Left lobe of liver (tissue), 2 donors: ENCODE measurements at regions not wholly inside any gene's neighbourhood (a gene's known extent, or its start where the extent isn't known, plus 50 kb on each side); places are given as distances from the start of the nearest gene placed in this dataset.

Experiments
- ATAC-seq: fragments of 200-7000 bp; cut with Tn5 transposase; one replicate; pipeline ENCODE4 v1.9.1; 2020; ENCODE audit warnings: mild to moderate bottlenecking, moderate library complexity
- DNase-seq: peaks from one replicate; pipeline ENCODE4 v3.0.0-alpha.2; 2020; ENCODE audit warnings: low spot score
- donor health status: DM: no; HTN: no; CAD: no; lungs with moderate emphysema.
- donor health status: DM: no; HTN: yes; CAD: no.

DNA sequence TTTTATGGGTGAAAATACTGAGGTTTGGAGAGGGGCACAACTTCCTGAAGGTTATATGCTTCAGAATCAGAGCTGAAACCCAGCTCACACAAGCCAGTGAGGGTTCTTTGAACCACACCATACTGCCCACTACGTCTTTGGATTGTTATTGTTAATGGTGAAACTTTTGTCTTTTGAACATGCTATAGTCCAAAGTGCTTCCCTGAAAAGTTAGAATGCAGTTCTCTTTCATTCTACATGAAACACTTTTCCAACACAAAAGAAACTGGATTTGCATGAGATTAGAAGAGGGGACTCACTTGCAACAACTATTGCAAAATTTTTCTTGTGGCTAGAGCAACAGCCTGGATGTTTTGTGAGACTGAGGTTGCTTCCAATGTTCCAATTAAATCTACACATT, 473.6 kb downstream of the SOX2 start:
- DNase-seq (no peak), ATAC-seq (no peak)

DNA sequence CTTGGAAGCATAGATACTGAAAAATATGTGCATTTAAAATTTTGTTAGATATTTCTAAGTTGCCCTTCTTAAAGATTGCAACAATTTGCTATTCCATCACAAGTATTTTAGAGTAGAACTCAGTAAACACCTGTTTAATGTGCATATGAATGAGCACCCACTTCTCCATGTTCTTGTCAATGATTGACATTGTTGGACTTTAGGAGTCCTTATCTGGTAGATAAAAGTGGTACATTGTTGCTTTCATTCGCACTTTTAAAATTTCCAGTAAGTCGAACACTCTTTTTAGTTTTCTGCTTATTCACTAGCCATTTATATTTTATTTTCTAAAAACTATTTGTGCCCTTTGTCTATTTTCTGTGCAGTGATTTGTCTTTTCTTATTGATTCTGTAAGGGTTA, 478.3 kb downstream of the SOX2 start:
- ATAC-seq (no peak), DNase-seq (no peak)

DNA sequence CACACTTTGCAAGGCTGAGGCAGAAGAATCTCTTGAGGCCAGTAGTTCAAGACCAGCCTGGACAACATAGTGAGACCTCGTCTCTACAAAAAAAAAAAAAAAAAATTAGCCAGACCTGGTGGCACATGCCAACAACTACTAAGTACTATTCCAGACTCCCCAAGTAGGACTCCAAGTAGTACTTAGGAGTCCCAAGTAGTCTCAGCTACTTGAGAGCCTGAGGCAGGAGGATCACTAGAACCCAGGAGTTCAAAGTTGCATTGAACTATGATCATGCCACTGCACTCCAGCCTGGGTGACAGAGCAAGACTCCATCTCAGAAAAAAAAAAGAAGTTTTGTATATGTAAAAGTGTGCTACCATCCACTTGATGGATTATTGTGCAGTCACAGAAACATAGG, 486.6 kb downstream of the SOX2 start:
- no peak for ATAC-seq
- no peak for DNase-seq

DNA sequence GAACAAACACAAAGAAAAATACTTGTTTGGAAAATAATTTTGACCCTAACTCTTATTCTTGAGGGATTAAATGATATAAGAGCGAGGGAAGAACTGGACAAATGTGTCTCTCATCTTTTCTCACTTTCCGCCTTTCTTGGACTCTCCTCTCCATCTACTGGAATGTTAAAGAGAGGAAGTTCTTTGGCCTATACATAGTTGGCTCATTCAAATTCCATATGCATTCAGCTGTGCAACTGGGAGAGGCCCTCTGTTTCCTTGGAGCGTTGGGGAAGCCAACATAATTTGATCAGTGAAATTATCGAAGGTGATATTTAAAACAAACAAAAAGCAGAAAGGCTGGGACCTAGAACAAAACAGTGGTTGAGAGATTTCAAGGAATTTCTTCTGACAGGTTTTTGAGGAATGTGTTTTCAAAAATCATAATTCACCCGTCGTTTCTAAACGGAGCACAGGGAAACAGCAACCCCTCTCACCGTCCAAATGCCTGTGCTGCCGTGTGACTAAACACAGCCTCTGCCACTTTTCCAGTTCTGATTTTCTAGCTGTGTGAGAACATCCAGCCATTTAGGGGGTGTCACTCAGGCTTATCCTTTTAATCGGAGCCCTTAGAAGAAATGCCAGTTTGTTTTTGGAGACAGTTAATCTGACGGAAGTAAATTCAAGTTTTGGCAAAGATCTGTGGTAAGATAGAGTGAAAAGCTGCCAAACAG, 489.9 kb downstream of the SOX2 start:
- DNase-seq (no peak), ATAC-seq (no peak)

DNA sequence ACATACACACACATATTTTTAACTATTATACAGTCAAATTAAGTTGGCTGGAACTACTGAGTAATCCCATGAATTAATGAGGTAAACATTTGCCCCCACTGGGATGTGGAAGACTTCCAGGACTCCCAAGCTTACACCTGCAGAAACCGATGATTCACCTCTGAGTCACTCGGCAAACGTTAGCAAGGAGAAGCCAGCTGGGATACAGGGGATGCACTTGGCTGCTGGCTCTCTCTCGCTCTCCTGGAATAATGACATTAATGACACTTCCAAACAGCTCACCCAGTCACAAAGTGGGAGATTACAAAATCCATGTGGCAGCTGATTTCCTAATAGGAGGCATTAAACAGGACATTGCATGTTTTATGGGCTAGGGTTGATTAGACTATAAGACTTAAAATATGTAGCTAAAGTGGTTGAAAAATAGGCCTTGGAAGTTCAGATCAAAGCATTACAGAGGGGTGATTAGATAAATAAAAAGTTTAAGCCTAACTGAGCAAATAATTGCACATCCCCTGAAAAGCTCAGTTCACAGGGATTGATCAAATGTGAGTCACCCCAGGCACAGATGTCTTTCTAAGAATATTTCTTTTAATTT, 500.9 kb downstream of the SOX2 start:
- DNase-seq = no peak
- peak; percentile 22 for ATAC-seq

DNA sequence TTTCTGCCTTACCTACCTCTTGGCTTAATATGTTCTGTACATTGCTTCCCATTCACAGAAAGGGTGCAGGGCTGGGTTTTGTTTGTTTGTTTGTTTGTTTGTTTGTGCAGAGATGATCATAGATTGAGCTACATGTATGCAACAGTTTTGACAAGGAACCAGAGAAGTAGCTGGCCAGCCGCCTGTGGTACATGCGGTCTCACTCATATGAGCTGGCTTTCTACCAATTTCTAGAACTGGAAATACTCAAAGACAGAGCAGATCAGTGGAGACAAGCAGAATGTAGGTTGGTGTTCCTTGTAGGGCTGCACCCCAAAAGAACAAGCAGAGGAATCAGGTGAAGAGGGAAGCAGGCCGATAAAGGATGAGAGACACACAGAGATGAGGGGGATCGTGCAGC, 502.7 kb downstream of the SOX2 start:
- no peak for DNase-seq
- ATAC-seq = no peak

DNA sequence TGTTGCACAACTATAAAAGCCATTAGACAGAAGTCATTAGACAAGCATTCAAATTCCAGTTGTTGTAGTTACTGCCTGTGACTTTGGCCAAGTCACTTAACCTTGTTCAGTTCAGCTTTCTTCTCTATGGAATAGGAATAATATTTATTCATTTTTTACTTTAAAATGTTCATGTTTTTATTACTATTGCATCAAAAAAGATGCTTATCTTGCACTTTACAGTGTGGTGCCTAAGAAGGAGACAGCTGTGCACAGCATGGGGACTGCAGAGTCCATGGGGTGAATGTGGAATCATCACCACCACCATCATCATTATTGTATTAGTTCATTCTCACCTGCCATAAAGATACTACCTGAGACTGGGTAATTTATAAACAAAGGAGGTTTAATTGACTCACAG, 504.2 kb downstream of the SOX2 start:
- ATAC-seq = no peak
- DNase-seq = no peak

DNA sequence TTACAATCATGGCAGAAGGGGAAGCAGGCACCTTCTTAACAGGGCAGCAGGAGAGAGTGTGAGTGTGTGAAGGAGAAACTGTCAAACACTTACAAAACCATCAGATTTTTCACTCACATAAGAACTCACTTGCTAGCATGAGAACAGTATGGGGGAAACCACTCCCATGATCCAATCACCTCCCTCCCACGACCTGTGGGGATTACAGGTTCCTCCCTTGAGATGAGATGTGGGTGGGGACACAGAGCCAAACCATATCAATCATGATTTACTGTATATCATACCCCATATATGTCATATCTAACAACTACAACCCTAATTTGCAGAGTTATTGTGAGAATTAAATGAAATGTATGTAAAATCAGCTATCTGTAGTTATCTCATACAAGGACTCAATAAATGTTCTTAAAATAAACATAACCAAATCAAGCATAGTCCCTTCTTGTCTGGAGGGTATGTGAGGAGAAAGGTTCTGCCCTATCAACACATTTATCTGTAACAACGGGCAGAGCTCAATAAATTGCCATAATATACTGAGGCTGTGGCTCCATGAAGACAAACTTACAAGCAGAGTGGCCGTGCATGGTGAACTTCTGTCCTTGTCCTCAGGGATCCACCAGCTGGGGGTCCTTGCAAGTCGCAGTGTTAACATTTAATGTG, 504.7 kb downstream of the SOX2 start:
- ATAC-seq = no peak
- no peak for DNase-seq

DNA sequence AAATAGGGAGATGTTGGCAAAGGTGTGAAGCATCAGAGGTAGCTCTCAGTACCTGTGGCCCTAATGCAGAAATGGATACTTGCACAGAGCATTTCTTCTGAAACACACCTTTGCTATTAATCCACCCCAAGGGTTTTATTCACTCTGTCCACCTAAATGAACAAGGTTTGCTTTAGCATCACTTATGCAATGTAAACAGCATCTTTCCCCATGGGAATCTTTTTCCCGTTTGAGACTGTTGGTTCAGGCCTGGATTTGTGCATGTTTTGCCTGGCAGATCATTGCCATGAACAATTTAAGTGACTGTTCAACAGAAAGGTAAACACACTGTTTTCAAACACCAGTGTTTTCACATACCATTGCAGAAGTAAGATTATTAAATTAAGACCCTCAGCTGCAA, 508.3 kb downstream of the SOX2 start:
- DNase-seq (no peak), ATAC-seq (no peak)

DNA sequence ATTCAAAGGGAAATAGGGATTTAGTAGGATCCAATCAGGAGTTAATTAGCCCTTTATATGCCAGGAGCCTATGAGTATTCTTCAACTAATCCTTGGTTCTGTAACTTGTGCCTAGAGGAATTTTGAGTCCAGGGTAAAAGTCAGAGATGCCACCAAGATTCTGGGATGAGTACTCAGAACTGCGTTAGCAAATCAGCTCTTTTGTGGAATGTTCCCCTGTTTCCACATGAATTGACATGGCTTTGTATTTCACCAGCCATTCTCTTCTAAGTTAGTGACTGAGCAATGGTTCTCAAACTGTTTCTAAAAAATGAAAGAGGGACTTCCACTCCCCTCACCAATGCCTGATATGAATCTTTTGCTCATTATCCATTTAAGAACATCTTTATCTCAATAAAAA, 508.7 kb downstream of the SOX2 start:
- no peak for DNase-seq
- ATAC-seq = no peak

DNA sequence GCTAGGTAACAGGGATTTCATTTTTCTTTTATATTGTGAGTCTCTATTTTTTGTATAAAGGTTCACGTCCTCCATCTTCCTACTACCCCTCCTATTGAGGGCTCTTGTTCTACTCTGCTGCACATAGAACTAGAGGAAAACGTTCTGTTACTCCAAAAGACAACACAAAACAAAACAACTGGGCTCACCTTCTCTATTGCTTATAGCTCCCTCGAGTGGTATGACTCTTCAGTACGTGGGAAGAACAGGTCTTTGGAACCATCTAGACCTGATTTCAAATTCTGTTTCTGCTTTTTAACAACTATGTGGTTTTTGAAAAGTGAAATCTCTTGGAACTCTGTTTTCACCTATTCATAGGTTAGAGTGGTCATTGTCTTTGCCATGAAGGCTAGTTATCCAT, 515.3 kb downstream of the SOX2 start:
- ATAC-seq (no peak), DNase-seq (no peak)

DNA sequence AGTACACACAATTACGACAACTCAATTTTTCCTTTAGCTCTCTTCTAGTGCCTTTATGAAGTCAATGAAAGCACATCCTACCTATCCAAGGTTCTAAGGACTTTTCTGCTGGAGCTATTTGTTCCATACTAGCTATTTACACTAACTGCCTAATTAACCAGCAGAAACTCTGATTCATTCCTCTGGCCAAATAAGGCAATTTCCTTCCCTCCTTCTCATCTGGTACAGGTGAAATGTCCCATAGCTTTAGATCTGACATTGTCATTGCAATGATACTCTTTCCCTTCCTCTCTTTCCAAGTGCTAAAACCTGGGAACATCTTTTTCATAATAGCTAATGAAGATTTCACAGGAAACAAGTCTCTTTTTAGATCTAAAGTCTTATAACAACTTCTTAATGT, 521.7 kb downstream of the SOX2 start:
- ATAC-seq (no peak), DNase-seq (no peak)

DNA sequence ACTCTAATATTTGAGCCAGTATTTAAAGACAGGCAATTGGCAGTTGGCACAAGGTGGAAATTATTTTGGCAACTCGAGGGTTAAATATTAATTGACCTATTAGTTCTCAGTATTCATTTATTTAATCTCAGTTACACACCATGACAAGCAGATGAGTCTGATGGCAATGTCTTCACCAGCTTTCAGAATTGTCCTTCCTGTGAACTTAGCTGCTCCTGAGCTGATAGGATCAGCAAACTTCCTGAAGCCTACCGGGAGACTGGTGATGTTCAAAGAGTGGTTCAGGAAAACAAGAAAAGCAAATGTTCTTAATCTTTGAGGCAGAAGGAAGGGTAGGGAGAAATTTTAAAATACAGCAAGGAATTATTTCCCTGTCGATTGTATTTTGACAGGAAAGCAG, 522.2 kb downstream of the SOX2 start:
- ATAC-seq = no peak

DNA sequence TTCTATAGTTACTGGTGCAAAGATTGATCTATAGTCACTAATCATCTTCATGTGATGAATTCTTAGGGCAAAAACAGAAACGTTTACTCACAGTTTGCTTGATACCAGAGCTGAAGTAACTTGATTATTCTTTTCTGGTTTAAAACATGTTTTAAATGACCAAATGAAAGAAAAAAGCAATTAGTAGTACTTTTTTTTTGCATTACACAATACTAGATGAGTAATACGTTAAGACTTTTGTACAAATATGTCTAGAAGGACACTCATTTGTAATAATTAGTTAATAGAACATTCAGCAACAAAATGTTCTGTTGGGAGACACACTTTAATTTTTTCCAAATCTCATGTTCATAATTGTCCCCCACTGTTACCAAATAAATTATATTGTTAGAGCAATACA, 523.2 kb downstream of the SOX2 start:
- no peak for DNase-seq
- ATAC-seq = no peak

More for the DNA sequence above, 522.2 kb downstream of the SOX2 start:
- DNase-seq = no peak

DNA sequence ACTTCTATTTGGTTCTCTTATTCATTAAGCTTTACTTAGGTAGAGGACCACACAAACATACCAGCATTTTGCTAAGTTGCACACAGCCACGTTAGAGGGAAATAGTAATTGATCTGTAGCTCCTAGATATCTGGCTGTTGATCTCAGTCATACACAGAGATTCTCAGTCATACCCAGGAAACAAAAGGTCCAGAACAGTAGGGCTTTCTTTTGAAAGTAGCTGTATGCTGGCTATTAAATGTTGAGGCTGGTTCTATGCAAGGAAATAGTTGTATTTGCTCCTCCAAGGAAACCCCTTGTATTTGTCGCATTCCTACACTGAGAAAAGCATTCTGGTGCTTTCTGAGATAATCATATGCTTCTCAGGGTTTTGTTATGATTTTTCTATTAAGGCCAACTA, 523.8 kb downstream of the SOX2 start:
- no peak for ATAC-seq
- no peak for DNase-seq

DNA sequence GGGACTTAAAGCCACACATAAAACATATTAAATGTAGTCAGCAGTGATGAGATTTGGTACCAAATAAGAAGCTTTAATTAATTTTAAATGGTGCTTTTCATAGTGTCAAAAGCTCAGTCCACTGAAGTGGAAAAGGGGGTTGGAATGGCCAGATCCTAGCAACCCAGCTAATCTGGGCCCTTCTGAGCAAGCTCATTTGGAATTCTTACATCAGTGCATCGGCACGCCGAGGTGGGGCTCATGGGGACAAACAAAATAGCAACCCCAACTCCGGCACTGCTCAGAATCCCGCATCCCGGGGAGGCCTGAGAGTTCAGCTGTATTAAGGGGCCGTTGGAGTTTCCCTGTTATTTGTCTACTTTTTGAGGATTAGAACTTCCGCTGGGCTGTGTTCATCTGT, 526.4 kb downstream of the SOX2 start:
- ATAC-seq (no peak), DNase-seq (no peak)

DNA sequence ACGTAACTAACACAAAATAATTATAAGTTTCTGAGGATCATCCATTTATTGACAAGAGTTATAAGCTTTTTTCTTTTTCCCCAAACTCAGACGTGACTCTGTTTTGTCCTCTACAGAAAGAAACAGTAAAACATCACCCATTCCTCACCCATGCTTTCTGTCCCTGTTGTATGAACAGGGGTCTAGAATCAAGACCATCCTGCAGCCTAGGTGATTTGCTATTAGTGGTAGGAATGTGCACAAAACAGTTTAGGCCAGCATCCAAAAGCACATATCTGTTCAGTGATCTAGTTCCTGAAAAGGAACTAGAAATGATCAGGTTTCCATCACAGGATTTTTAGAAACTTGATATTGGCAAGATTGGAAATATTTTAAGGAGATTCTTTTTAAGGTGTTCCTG, 527.6 kb downstream of the SOX2 start:
- ATAC-seq (no peak), DNase-seq (no peak)

DNA sequence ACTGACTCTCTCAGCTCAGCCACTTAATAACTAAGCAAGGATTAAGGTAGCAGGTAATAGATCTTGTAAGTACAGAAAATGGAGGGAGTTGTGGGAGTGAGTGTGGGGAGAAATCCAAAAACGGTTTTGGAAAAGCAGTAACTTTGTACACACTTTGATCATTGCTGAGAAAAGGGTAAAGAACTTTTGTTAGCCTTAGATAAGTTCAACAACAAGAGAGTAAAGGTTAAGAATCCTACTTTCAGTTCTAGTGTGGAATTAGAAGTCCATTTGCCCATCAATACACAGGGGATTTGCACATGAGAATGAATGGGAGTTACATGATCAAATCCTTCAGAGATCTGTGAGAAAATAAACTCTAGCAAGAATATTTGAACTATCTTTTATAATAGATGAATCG, 528.7 kb downstream of the SOX2 start:
- no peak for DNase-seq
- peak; percentile 42 for ATAC-seq

DNA sequence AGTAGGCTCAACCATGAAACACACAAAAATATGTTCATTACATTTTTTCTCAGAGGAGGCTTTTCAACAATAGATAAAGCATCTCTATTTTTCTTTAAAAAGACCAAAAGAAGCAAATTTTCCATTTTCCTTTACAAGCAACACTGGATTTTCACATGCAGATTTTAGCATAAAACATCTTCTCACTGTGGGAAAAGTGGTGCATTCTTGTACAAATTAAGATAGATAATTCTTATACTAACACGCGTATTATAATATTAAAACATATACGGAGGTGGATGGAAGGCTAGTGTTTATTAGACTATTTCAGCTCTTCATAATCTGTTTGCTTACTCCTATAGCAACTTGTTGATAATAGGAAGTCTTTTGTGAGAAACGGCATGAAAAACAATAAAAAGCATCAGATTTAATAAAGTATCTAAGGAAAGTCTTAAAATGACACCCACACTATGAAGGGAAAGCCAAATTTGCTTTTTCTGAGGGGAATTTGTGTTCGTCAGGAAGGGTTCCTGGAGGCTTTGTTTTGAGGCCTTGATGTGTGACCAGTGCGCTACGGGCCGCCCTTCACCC, 529.6 kb downstream of the SOX2 start:
- DNase-seq (no peak), ATAC-seq (no peak)

DNA sequence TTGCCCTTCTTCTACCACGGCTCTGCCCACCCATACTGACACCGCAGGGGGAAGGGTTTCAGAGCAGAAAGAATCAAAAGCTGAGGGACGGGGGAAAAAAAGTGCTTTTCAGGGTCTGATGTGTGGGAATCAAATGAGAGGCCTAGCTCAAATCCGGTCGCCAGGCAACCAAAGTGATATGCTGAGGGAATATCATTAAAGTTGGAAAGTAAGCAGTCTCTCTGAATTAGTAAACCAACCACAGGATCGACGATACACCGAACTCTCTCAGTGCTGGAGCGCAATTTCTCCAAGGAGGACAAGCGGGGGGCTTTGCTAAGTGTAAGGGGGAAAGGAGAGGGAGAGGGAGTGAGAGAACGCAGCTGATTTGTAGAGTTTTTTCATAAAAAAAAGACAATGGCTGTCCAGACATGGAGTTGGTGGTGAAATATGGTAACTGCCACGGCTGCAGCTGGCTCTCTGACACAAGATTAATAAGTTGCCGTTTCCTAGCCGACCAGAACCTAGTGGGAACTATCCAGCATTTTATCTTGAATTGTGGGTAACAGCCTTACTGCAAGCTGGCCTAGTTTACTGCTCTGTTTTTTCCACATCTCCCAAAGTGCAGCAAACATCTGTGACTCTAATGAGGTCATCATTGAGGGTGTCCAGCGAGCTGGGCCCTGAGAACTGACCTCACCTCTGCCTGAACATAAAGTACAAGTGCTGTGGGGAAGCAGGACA, 530.2 kb downstream of the SOX2 start:
- ATAC-seq (peak; percentile 50), DNase-seq (no peak)

DNA sequence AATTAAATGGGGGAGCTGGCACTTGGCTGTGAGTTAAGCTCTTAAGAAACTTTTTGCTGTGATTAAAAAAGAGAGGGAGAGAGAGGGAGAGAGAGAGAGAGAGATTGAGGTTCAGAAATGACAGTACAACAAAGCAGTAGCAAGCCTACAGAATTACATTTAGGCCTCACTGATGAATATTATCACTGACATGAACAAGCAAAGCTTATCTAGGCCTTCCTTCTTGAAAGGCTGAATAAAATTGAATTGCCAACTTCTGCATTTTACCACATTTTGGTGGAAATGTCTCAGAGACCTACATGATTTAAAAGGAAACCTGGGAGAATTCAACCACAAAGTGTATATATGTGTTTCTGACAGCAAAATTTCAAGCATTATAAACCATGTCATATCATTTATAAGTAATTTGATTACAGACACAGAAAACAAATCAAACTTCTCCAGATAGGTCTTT, 530.8 kb downstream of the SOX2 start:
- no peak for ATAC-seq
- DNase-seq = no peak

DNA sequence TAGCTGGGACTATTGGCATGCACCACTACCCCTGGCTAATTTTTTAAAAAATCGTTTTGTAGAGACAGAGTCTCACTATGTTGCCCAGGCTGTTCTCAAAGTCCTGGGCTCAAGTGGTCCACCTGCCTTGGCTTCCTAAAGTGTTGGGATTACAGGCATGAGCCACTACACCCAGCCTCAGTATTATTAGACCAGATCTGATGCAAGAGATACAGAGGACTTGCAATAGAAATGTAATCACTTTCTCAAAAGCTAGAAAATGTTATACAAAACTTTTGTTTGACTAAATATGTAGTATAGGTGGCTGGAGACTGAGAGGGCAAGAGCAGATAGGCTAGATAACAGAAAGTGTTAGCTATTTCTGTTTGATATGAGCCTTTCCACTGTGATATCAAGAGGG, 531.9 kb downstream of the SOX2 start:
- DNase-seq (no peak), ATAC-seq (no peak)
